NCI-H510A treated with DMSO at 0.1 percent for 48 hours (cell line): ENCODE measurements at regions not wholly inside any gene's neighbourhood (a gene's known extent, or its start where the extent isn't known, plus 50 kb on each side); places are given as distances from the start of the nearest gene placed in this dataset.
A peak's percentile ranks its signal among the peaks of the same experiment; 100 is the strongest.
"Not testable (repeated sequence)": the region's sequence is repeated elsewhere in the genome, so short reads cannot be mapped to it uniquely, and the experiment has no call there.

ENCODE experiments used
- DNase-seq: peaks from one replicate; lab custom pipeline; 2025; lab: John Stamatoyannopoulos, UW

- not testable (repeated sequence) for DNase-seq
Measured at GRCh38 chr17:27095821-27096220, 198.1 kb upstream of the WSB1 start.

- DNase-seq = not testable (repeated sequence)
Measured at GRCh38 chr17:27099266-27099665, 194.6 kb upstream of the WSB1 start.

- not testable (repeated sequence) for DNase-seq
Measured at GRCh38 chr17:27104605-27105221, 189.2 kb upstream of the WSB1 start.

DNA sequence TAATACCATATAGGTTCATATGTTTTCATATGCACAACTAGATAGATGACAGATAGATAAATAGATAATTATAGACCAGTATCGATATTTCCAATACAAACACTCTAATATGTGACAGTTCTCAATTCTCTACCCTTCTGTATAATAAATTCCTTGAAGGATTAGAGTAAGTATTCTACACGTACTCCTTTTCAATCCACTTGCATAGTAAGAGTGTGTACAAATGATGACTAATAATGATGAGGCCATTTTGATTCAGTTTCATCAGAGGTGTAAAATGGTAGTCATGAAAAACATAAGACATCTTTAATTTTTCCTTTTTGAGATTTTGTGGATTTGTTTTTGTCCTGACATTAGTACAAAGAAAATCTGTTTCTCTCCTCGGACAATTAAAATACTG is 188.3 kb upstream of the WSB1 start:
- peak; percentile 1 for DNase-seq

DNA sequence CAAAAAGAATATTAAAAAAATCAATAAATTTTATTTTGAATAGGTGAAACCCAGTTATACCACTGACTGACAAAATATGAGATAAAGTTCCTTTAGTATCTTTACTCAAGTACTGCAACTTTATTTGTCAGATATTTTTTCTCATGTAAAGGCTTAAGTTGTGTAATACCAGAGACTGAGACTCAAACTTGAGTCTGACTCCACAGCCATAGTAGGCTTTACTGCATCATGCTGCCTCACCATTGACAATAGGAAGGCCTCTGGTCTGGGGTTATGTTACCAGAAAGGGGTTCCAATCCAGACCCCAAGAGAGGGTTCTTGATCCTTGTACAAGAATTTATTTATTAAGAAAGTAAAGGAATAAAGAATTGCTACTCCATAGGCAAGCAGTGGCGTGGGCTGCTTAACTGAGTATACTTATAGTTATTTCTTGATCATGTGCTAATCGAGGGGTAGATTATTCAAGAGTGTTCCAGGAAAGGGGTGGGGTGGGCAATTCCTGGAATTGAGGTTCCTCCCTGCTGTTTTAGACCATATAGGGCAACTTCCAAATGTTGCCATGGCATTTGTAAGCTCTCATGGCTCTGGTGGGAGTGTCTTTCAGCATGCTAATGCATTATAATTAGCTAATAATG is 187.4 kb upstream of the WSB1 start:
- DNase-seq = no peak

GRCh38 chr17:27106982-27107360 is 186.9 kb upstream of the WSB1 start:
- DNase-seq = no peak

DNA sequence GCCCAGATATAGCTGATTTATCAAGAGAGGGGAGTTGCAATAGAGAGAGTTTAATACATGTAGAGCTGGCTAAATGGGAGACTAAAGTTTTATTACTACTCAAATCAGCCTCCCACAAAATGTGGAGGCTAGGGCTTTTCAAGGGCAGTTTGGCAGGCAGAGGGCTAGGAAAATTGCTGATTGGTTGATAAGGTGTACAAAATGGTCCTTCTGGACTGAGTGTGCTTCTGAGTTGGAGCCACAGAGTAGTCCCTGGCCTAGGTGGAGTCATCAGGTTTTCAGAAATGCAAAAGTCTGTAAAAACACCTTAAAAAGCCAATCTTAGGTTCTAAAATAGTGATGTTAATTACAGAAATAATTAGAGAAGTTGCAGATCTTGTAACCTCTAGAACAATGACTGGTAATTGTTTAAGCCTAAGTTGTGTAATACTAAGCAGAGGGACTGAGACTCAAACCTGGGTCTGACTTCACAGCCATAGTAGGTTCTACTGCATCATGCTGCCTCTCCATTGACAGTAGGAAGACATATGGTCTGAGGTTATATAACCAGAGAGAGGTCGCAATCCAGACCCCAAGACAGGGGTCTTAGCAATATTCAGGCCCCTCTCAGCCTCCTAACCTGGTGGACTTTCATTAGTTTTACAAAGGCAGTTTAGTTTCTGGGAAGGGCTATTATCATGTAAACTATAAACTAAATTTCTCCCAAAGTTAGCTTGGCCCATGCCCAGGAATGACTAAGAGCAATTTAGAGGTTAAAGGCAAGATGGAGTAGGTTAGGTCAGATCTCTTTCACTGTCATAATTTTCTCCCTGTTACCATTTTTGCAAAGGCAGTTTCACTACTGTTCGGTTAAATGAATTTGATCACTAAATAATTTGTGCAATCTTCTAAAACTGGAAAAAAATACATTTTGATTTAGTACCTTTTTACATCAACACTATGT is 186.3 kb upstream of the WSB1 start:
- DNase-seq = not testable (repeated sequence)

GRCh38 chr17:27109346-27109745 is 184.6 kb upstream of the WSB1 start:
- DNase-seq = no peak

DNA sequence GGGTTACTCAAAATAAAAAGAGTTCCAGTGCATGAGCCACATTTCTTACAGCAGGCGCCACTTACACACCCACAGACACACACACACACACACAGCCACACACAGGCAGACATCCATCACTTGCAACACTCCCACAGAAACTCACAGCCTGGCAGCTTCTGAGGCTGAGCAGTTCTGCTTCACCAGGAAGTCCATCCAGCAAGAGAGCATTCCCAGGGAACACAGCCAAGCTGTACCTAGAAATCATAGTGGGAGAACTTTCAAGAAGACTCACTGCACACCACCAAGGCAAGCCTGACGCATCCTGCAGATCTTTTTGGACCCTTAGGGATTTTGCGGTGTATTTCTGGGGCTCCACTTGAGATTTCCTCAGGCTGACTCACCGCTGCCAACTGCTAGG is 140.9 kb upstream of the WSB1 start:
- DNase-seq = no peak

DNA sequence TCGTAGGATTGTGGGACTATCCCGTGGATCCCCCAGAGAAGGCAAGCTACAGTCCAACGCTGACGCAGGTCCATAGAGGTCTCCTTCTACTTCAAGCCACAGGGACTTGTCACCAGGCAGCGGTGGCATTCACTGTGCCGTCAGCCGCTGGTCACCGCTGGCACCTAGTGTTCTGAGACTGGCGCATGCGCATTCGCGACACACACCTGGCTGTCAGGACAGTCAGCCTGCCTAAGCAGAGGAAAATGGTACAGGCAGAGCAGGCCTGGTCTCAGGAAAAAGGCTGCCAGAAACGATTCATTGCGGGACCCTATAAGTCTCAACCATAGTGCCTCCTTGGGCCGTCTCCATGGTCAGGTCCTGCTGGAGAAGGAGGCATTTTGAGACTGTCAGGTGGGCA is 138.0 kb upstream of the WSB1 start:
- no peak for DNase-seq

- DNase-seq = no peak
Measured at GRCh38 chr17:27157297-27157696, 136.6 kb upstream of the WSB1 start.

DNA sequence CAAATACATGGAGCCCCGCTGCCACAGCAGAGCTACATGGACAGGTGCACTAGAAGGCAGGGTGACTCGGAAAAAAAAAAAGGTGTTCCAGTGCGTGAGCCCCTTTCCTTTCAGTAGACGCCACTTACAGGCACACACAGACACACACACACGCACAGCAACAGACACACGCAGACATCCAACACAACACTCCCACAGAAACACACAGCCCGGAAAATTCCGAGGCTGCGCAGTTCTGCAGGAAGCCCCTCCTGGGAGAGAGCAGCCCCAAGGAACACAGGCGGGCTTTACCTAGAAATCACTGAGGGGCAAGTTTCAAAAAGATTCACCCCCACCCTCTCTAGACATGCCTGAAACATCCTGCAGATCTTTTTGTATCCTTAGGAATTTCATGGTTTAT is 136.0 kb upstream of the WSB1 start:
- no peak for DNase-seq

GRCh38 chr17:27158382-27158781 is 135.5 kb upstream of the WSB1 start:
- DNase-seq = no peak

- no peak for DNase-seq
Measured at GRCh38 chr17:27180322-27180721, 113.6 kb upstream of the WSB1 start.

DNA sequence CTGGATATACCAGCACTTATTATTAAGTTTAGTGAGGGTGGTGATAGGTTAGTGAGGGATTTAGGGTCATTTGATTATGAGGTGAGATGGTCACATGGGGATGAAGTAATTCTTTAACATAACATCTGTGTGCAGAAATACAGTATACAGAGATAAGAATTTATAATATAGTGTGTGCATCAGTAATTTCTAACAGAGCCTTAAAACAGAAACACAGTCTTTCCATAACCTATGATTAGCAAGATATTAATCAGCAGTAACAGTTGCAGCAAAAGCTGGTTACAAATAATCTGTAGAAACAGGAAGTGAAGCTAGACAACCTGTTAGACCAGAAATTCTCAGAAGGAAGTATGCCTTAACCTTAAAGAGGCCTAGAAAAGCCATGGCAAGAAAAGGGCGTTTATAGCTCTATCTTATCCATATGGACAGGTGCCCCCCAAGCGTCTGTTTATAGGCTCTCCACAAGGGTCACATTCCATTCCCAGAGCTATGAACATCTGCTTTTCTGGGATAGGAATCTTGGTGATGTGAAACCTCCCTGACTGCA is 112.5 kb upstream of the WSB1 start:
- DNase-seq = not testable (repeated sequence)

DNA sequence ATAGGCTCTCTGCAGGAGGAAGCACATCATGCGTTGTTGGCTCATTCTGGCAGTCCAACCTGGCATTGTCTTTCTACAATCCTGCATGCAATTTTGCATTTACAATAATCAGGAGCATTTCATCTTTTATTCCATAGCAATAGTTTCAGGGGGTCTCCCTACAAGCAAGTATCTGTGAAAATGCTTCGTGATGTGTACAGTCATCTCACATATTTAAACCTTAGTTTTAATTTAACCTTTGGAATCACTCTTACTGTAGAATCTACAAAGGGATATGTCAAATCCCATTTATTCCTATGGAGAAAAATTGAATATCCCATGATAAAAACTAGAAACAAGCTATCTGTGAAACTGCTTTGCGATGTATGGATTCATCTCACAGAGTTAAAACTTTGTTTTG is 112.0 kb upstream of the WSB1 start:
- DNase-seq = no peak

DNA sequence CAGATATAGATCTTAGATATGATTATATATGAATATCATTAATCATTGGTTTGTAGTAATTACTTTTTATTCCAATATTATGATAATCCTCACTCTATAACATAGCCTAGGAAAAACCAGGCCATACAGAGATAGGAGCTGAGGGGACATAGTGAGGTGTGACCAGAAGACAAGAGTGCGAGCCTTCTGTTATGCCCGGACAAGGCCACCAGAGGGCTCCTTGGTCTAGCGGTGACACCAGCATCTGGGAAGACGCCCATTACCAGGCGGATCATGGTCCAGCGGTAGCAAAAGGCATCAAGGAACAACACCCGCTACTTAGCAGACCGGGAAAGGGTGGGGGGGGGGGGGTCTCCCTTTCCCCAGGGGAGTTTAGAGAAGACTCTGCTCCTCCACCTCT is 96.4 kb upstream of the WSB1 start:
- DNase-seq = not testable (repeated sequence)

DNA sequence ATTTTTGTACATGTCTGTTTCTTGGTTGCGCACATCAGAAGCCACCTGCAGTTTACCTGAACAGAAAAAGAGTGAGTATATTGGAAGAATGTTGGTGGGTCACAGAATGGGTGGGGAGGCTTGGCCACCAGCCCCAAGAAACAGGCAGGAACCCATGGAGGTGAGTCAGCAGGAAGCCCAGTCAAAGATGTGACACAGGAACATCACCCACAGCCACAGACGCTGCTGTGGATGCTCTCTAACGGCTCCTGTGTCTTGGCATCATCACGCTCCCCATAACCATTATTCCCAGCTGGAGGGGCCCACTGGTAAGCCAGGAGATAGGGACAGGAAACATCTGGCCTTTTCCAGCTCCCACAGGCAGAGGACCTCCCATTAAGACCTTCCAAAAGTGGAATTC is 94.0 kb upstream of the WSB1 start:
- DNase-seq = no peak

DNA sequence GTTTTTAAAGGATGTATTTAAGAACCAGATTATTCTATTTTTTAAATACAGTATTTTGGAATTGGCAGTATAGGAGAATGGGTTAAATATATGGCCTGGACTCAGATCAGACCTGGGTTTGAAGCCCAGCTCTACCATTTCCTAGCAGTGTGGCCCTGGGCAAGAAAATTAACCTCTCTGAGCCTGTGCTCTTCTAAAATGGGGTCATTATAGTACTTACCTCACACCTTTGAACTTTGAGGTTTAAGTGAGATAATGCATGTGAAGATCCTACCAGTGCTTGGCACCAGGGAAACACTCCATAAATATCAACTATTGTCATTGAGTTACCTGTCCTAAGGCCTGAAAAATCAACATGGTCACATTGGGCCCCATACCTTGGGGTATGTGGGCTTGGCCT is 93.4 kb upstream of the WSB1 start:
- no peak for DNase-seq

DNA sequence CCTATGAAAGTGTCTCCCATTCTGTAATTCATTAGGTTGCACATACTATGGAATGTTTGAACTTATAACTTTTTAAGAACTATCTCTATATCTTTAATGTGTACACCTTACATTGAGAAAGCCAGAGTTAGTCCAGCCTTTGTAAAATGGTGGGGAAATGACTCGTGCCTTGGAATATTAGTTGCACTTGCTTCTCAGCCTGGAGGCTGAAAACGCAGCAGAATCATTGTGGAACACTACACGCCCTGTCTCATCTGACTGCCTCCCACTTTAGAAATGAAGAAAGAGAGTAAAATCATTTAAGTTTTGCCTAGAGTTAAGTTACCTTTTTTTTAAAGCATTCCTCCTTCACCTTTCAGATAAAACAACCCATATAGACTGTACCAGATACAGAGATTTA is 90.7 kb upstream of the WSB1 start:
- DNase-seq = no peak

GRCh38 chr17:27206447-27206846 is 87.5 kb upstream of the WSB1 start:
- DNase-seq = no peak

DNA sequence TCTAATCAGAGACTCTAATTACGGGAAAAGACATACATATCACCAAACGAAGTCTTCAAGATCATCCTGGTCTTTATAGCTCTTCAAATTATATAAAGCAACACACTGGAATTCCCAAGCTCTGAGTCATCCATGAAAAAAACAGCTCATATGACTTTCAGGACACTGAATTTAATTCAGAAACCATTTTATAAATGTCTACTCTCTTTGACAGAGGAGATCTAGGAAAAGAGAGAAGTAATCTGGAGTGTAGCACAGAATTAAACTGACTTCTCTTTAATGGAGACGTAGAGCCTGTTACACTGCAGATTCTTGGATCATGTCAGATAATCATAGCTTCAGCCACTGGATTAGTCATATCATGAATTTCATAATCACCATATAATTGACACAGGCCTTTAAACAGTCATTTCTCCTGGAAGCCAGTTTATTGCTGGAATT is 86.8 kb upstream of the WSB1 start:
- DNase-seq = no peak

DNA sequence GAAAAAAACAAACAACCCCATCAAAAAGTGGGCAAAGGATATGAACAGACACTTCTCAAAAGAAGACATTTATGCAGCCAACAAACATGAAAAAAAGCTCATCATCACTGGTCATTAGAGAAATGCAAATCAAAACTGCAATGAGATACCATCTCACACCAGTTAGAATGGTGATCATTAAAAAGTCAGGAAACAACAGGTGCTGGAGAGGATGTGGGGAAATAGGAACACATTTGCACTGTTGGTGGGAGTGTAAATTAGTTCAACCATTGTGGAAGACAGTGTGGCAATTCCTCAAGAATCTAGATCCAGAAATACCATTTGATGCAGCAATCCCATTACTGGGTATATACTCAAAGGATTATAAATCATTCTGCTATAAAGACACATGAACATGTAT is 85.5 kb upstream of the WSB1 start:
- not testable (repeated sequence) for DNase-seq
